ENCODE measurements at regions not wholly inside any gene's neighbourhood (a gene's known extent, or its start where the extent isn't known, plus 50 kb on each side); places are given as distances from the start of the nearest gene placed in this dataset.

- no peak for TF ChIP-seq POLR2AphosphoS5 (IDR thresholded peaks at IDR 0.05; ENCODE audit: low read depth, low read length)
- TF ChIP-seq USF2 (IDR thresholded peaks at IDR 0.05; ENCODE audit: low read length): no peak
- TF ChIP-seq, protein P1, sequence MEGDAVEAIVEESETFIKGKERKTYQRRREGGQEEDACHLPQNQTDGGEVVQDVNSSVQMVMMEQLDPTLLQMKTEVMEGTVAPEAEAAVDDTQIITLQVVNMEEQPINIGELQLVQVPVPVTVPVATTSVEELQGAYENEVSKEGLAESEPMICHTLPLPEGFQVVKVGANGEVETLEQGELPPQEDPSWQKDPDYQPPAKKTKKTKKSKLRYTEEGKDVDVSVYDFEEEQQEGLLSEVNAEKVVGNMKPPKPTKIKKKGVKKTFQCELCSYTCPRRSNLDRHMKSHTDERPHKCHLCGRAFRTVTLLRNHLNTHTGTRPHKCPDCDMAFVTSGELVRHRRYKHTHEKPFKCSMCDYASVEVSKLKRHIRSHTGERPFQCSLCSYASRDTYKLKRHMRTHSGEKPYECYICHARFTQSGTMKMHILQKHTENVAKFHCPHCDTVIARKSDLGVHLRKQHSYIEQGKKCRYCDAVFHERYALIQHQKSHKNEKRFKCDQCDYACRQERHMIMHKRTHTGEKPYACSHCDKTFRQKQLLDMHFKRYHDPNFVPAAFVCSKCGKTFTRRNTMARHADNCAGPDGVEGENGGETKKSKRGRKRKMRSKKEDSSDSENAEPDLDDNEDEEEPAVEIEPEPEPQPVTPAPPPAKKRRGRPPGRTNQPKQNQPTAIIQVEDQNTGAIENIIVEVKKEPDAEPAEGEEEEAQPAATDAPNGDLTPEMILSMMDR (IDR thresholded peaks at IDR 0.05; ENCODE audit: control extremely low read depth in 1 of 3, insufficient read depth in 1 of 3, low read depth in 1 of 3, low read length in 3 of 3): no peak
- TF ChIP-seq TAF1 (IDR thresholded peaks at IDR 0.05; ENCODE audit: low read depth, low read length): no peak
- TF ChIP-seq EP300 (IDR thresholded peaks at IDR 0.05; ENCODE audit: borderline replicate concordance in 1 of 2, low read depth in 2 of 2, low read length in 2 of 2): no peak
- no peak for TF ChIP-seq TCF12 (IDR thresholded peaks at IDR 0.05; ENCODE audit: low read depth, low read length)
- no peak for TF ChIP-seq POLR2A (IDR thresholded peaks at IDR 0.05; ENCODE audit: control extremely low read depth in 1 of 2, low read depth in 2 of 2, low read length in 2 of 2)
- no peak for TF ChIP-seq MAFK (IDR thresholded peaks at IDR 0.05; ENCODE audit: low read depth, low read length)
- TF ChIP-seq MAX (IDR thresholded peaks at IDR 0.05): no peak
- no peak for TF ChIP-seq PHF8 (conservative IDR thresholded peaks at IDR 0.05; ENCODE audit: low read depth, low read length)
- no peak for TF ChIP-seq SRF (IDR thresholded peaks at IDR 0.05; ENCODE audit: low read depth, low read length)
- TF ChIP-seq SIRT6 (IDR thresholded peaks at IDR 0.05; ENCODE audit: low read length): no peak
- TF ChIP-seq EZH2 (IDR thresholded peaks at IDR 0.05; ENCODE audit: low read depth, low read length, severe bottlenecking): no peak
Measured at GRCh38 chr6:40701352-40702007, 114.3 kb upstream of the LRFN2 start.
